Left lung (tissue), 4 donors: ENCODE measurements at regions not wholly inside any gene's neighbourhood (a gene's known extent, or its start where the extent isn't known, plus 50 kb on each side); places are given as distances from the start of the nearest gene placed in this dataset.

Experiments
- ATAC-seq: fragments of 200-7000 bp; cut with Tn5 transposase; one replicate; pipeline ENCODE4 v1.9.1; 2020; ENCODE audit warnings: moderate library complexity
- DNase-seq, 4 donors: peaks; one replicate each; pipeline ENCODE4 v3.0.0-alpha.2; 2013 to 2020
- H3K27ac ChIP-seq, 2 donors: fragments of 200-600 bp; sonication (generic) in 1 of 2; one replicate each; pipeline versions ENCODE4 v1.5.0 to v1.8.0; 2020 to 2021
- H3K27me3 ChIP-seq, 2 donors: fragments of 200-600 bp; sonication (generic) in 1 of 2; one replicate each; pipeline versions ENCODE4 v1.5.0 to v1.8.0; 2020 to 2021
- H3K36me3 ChIP-seq, 2 donors: fragments of 200-600 bp; sonication (generic) in 1 of 2; one replicate each; pipeline versions ENCODE4 v1.5.0 to v1.8.0; 2020 to 2021
- H3K4me1 ChIP-seq, 2 donors: fragments of 200-600 bp; one replicate each; pipeline ENCODE4 v1.8.0; 2021
- H3K4me3 ChIP-seq, 2 donors: fragments of 200-600 bp; sonication (generic) in 1 of 2; one replicate each; pipeline versions ENCODE4 v1.5.0 to v1.8.0; 2020 to 2021; ENCODE audit warnings: mild to moderate bottlenecking in 1 of 2
- H3K9me3 ChIP-seq, 2 donors: fragments of 200-600 bp; sonication (generic) in 1 of 2; one replicate each; pipeline versions ENCODE4 v1.5.0 to v1.8.0; 2020 to 2021
- CTCF ChIP-seq, 2 donors: fragments of 200-600 bp; sonication (generic) in 1 of 2; IDR thresholded peaks; one replicate each; pipeline versions ENCODE4 v1.5.0 to v1.8.0; 2021; ENCODE audit warnings: antibody characterized with exemption in 2 of 2
- intact Hi-C, 2 donors: fragments of 100-400 bp; cut with DNase I; formaldehyde crosslinking; loops; one replicate each; pipeline versions ENCODE4 v1.11.2 to v1.14.2; 2022
- donor health status: DM: no; HTN: yes; CAD: no.
- donor health status: DM: no; HTN: no; CAD: no.

GRCh38 chr20:39600156-39600555 lies 638.0 kb downstream of the DHX35 start:
- TF ChIP-seq CTCF (IDR thresholded peaks at IDR 0.05) = no peak
- no peak for DNase-seq

GRCh38 chr20:39596554-39596953 lies 634.4 kb downstream of the DHX35 start:
- TF ChIP-seq CTCF (IDR thresholded peaks at IDR 0.05) = no peak
- intact Hi-C loops = no loop called here
- no peak for ATAC-seq

More at GRCh38 chr20:39600156-39600555, 638.0 kb downstream of the DHX35 start:
- no peaks in the 10 kb centered on the region for H3K4me1 ChIP-seq
- H3K36me3 ChIP-seq = no peaks in the 10 kb centered on the region
- H3K4me3 ChIP-seq = no peak overlapping the region
- ATAC-seq = no peak
- intact Hi-C loops = no loop called here
- no peak overlapping the region for H3K27ac ChIP-seq
- H3K27me3 ChIP-seq = no peaks in the 10 kb centered on the region
- H3K9me3 ChIP-seq = no peaks in the 10 kb centered on the region

GRCh38 chr20:39592371-39592770 lies 630.2 kb downstream of the DHX35 start:
- no peak for DNase-seq
- intact Hi-C loops = no loop called here

More at GRCh38 chr20:39596554-39596953, 634.4 kb downstream of the DHX35 start:
- no peaks in the 10 kb centered on the region for H3K9me3 ChIP-seq
- no peaks in the 10 kb centered on the region for H3K27me3 ChIP-seq
- no peaks in the 10 kb centered on the region for H3K4me1 ChIP-seq
- no peak for DNase-seq
- no peaks in the 10 kb centered on the region for H3K36me3 ChIP-seq
- H3K4me3 ChIP-seq = no peak overlapping the region
- H3K27ac ChIP-seq = no peak overlapping the region

GRCh38 chr20:39588148-39588757 lies 626.1 kb downstream of the DHX35 start:
- Histone ChIP-seq H3K9me3 (no peaks in the 10 kb centered on the region), H3K4me3 (no peak overlapping the region), H3K27ac (peak overlapping the region in 1 of 2 donors; percentile 13), H3K36me3 (no peaks in the 10 kb centered on the region), H3K27me3 (no peaks in the 10 kb centered on the region), H3K4me1 (no peaks in the 10 kb centered on the region)
- DNase-seq (peak in 1 of 4 donors; percentile 10), ATAC-seq (no peak)
- no peak for TF ChIP-seq CTCF (IDR thresholded peaks at IDR 0.05)
- intact Hi-C loops = no loop called here

More at GRCh38 chr20:39592371-39592770, 630.2 kb downstream of the DHX35 start:
- no peak overlapping the region for H3K4me3 ChIP-seq
- no peaks in the 10 kb centered on the region for H3K36me3 ChIP-seq
- no peaks in the 10 kb centered on the region for H3K4me1 ChIP-seq
- ATAC-seq = no peak
- no peak overlapping the region for H3K27ac ChIP-seq
- H3K9me3 ChIP-seq = no peaks in the 10 kb centered on the region
- TF ChIP-seq CTCF (IDR thresholded peaks at IDR 0.05) = no peak
- H3K27me3 ChIP-seq = no peaks in the 10 kb centered on the region

GRCh38 chr20:39581034-39581433 lies 618.9 kb downstream of the DHX35 start:
- H3K27me3 ChIP-seq = no peaks in the 10 kb centered on the region
- no peak overlapping the region for H3K4me3 ChIP-seq
- no peaks in the 10 kb centered on the region for H3K4me1 ChIP-seq
- no peak overlapping the region for H3K27ac ChIP-seq
- ATAC-seq = no peak
- no peaks in the 10 kb centered on the region for H3K36me3 ChIP-seq
- intact Hi-C loops = no loop called here
- TF ChIP-seq CTCF (IDR thresholded peaks at IDR 0.05) = no peak
- DNase-seq = no peak
- H3K9me3 ChIP-seq = no peaks in the 10 kb centered on the region
